H1 (cell line): ENCODE measurements at regions not wholly inside any gene's neighbourhood (a gene's known extent, or its start where the extent isn't known, plus 50 kb on each side); places are given as distances from the start of the nearest gene placed in this dataset.
"Not testable (repeated sequence)": the region's sequence is repeated elsewhere in the genome, so short reads cannot be mapped to it uniquely, and the experiment has no call there.

Experiments
- CTCF ChIA-PET: fragments of 300-600 bp; sonication (Branson Sonifier 250); formaldehyde crosslinking; loops from one replicate; lab custom pipeline; 2021; ENCODE audit not compliant: partially characterized antibody; lab: Charles Lee
- POLR2A ChIA-PET: fragments of 300-600 bp; sonication (Branson Sonifier 250); formaldehyde crosslinking; loops from one replicate; lab custom pipeline; 2021; ENCODE audit warnings: inconsistent platforms; ENCODE audit not compliant: partially characterized antibody; lab: Charles Lee
- DNase-seq, 2 experiments: peaks; one replicate each; pipeline versions ENCODE4 v3.0.0 to v3.0.0-alpha.2; 2010 to 2022; ENCODE audit warnings: low spot score in 2 of 2, low read depth in 1 of 2, mixed read lengths in 1 of 2
- FAIRE-seq: peaks from 2 replicates; lab custom pipeline; 2011; peaks lifted over from hg19 to GRCh38; lab: Jason Lieb, UNC
- H2AFZ ChIP-seq: 2 replicates; pipeline ENCODE4 v1.8.1; 2012; ENCODE audit warnings: low read length, inconsistent platforms
- H2AK5ac ChIP-seq: 2 replicates; pipeline ENCODE4 v1.6.1; 2013; ENCODE audit warnings: low read depth, low read length
- H2BK120ac ChIP-seq: replicated peaks from 2 replicates; pipeline ENCODE3; 2013; ENCODE audit warnings: low read depth, low read length, inconsistent platforms
- H2BK12ac ChIP-seq: 2 replicates; pipeline ENCODE4 v1.6.1; 2013; ENCODE audit warnings: low read depth, low read length
- H2BK15ac ChIP-seq: 2 replicates; pipeline ENCODE4 v1.6.1; 2013; ENCODE audit warnings: low read length
- H2BK20ac ChIP-seq: 2 replicates; pipeline ENCODE4 v1.6.1; 2013; ENCODE audit warnings: low read length
- H2BK5ac ChIP-seq: 2 replicates; pipeline ENCODE4 v1.6.1; 2013; ENCODE audit warnings: low read depth, low read length
- H3K14ac ChIP-seq: 2 replicates; pipeline ENCODE4 v1.6.1; 2013; ENCODE audit warnings: inconsistent platforms; ENCODE audit not compliant: insufficient read length
- H3K18ac ChIP-seq: 2 replicates; pipeline ENCODE4 v1.6.1; 2013; ENCODE audit warnings: low read length; ENCODE audit errors: extremely low read depth
- H3K23ac ChIP-seq: 2 replicates; pipeline ENCODE4 v1.6.1; 2013; ENCODE audit warnings: inconsistent platforms; ENCODE audit not compliant: insufficient read length
- H3K23me2 ChIP-seq: 2 replicates; pipeline ENCODE4 v1.6.1; 2013; ENCODE audit warnings: low read depth, low read length
- H3K27ac ChIP-seq: 2 replicates; pipeline ENCODE4 v1.6.1; 2011; ENCODE audit warnings: low read depth, low read length, inconsistent platforms
- H3K27me3 ChIP-seq, 4 experiments: replicated peaks in 1 of 4; 1 replicate in 1 of 4; 2 replicates in 3 of 4; pipeline versions ENCODE4 v1.6.1 to v1.8.1; 2011 to 2013; ENCODE audit warnings: low read length in 3 of 4, mild to moderate bottlenecking in 3 of 4, inconsistent platforms in 2 of 4, mixed read lengths in 2 of 4, moderate library complexity in 1 of 4; ENCODE audit not compliant: control insufficient read depth in 3 of 4, insufficient read depth in 3 of 4; ENCODE audit errors: extremely low read depth in 1 of 4
- H3K36me3 ChIP-seq, 4 experiments: 2 replicates each; pipeline versions ENCODE4 v1.6.1 to v1.8.1; 2011 to 2013; ENCODE audit warnings: mild to moderate bottlenecking in 4 of 4, low read length in 3 of 4, moderate library complexity in 2 of 4, control low read depth in 1 of 4, inconsistent platforms in 1 of 4; ENCODE audit not compliant: insufficient read depth in 4 of 4, control insufficient read depth in 2 of 4
- H3K4ac ChIP-seq: replicated peaks from 2 replicates; pipeline ENCODE3; 2013; ENCODE audit warnings: low read length, low read depth, mixed read lengths, inconsistent platforms; ENCODE audit not compliant: insufficient read length
- H3K4me1 ChIP-seq, 4 experiments: replicated peaks in 1 of 4; 1 replicate in 1 of 4; 2 replicates in 3 of 4; pipeline versions ENCODE4 v1.6.1 to v1.8.1; 2011 to 2013; ENCODE audit warnings: low read length in 3 of 4, inconsistent platforms in 2 of 4, mixed read lengths in 1 of 4; ENCODE audit not compliant: insufficient read depth in 4 of 4, control insufficient read depth in 3 of 4
- H3K4me2 ChIP-seq, 2 experiments: 2 replicates each; pipeline versions ENCODE4 v1.6.1 to v1.8.1; 2011 to 2013; ENCODE audit warnings: low read depth in 2 of 2, low read length in 2 of 2, control low read depth in 1 of 2, inconsistent platforms in 1 of 2, mild to moderate bottlenecking in 1 of 2; ENCODE audit not compliant: insufficient read depth in 1 of 2
- H3K4me3 ChIP-seq, 4 experiments: fragments of 200-600, 300-600 bp in 1 of 4; sonication (generic), shearing (Covaris generic), sonication (Bioruptor Twin) in 1 of 4; 2 replicates each; pipeline versions ENCODE4 v1.5.1 to v1.8.1; 2011 to 2016; ENCODE audit warnings: low read length in 4 of 4, low read depth in 3 of 4, control low read depth in 2 of 4, inconsistent platforms in 2 of 4, mild to moderate bottlenecking in 2 of 4, mixed read lengths in 1 of 4, moderate library complexity in 1 of 4; ENCODE audit not compliant: insufficient read depth in 2 of 4; ENCODE audit errors: extremely low read depth in 1 of 4
- H3K56ac ChIP-seq: replicated peaks from 2 replicates; pipeline ENCODE3; 2013; ENCODE audit warnings: low read depth, mild to moderate bottlenecking, mixed read lengths, low read length, inconsistent platforms; ENCODE audit not compliant: insufficient read length
- H3K79me1 ChIP-seq: 2 replicates; pipeline ENCODE4 v1.6.1; 2013; ENCODE audit warnings: low read depth, low read length, control low read depth
- H3K79me2 ChIP-seq, 2 experiments: 2 replicates each; pipeline versions ENCODE4 v1.6.1 to v1.8.1; 2012 to 2013; ENCODE audit warnings: low read length in 2 of 2, mild to moderate bottlenecking in 2 of 2, inconsistent platforms in 1 of 2; ENCODE audit not compliant: insufficient read depth in 2 of 2, control insufficient read depth in 1 of 2
- H3K9ac ChIP-seq, 4 experiments: replicated peaks in 1 of 4; 1 replicate in 1 of 4; 2 replicates in 3 of 4; pipeline versions ENCODE4 v1.6.1 to v1.8.1; 2011 to 2013; ENCODE audit warnings: low read depth in 3 of 4, low read length in 3 of 4, control low read depth in 2 of 4, mild to moderate bottlenecking in 2 of 4, moderate library complexity in 2 of 4, inconsistent platforms in 1 of 4; ENCODE audit errors: extremely low read depth in 1 of 4
- H3K9me3 ChIP-seq, 2 experiments: 2 replicates each; pipeline versions ENCODE4 v1.6.1 to v1.8.1; 2012 to 2013; ENCODE audit warnings: mild to moderate bottlenecking in 2 of 2, moderate library complexity in 2 of 2, control low read depth in 1 of 2, inconsistent platforms in 1 of 2, low read depth in 1 of 2, low read length in 1 of 2, mixed read lengths in 1 of 2; ENCODE audit not compliant: insufficient read depth in 2 of 2
- H4K20me1 ChIP-seq, 2 experiments: replicated peaks in 1 of 2; 2 replicates each; pipeline versions ENCODE3 to v1.8.1; 2011 to 2013; ENCODE audit warnings: inconsistent platforms in 2 of 2, low read length in 2 of 2, mild to moderate bottlenecking in 1 of 2; ENCODE audit not compliant: insufficient read depth in 2 of 2, control insufficient read depth in 1 of 2
- H4K5ac ChIP-seq: 2 replicates; pipeline ENCODE4 v1.6.1; 2013; ENCODE audit warnings: low read length, low read depth, mixed read lengths, inconsistent platforms; ENCODE audit not compliant: insufficient read length
- H4K8ac ChIP-seq: 2 replicates; pipeline ENCODE4 v1.8.0; 2013; ENCODE audit warnings: mild to moderate bottlenecking, moderate library complexity, low read length, inconsistent platforms; ENCODE audit not compliant: insufficient read depth; ENCODE audit errors: extremely low read depth
- H4K91ac ChIP-seq: replicated peaks from 2 replicates; pipeline ENCODE3; 2013; ENCODE audit warnings: low read length, mixed read lengths, inconsistent platforms; ENCODE audit not compliant: insufficient read length
- WGBS, 2 experiments: shearing (Covaris generic) in 1 of 2; methylation state at CpG; one replicate each; pipeline versions ENCODE4 v1.1.6 to v1.1.7; 2013 to 2015; ENCODE audit warnings: low lambda C conversion rate in 2 of 2, mixed read lengths in 2 of 2, inconsistent platforms in 1 of 2, low coverage in 1 of 2, missing lambda C conversion rate in 1 of 2; ENCODE audit not compliant: insufficient replicate concordance in 2 of 2, insufficient coverage in 1 of 2, insufficient read length in 1 of 2; ENCODE audit errors: extremely low coverage in 1 of 2, missing lambda C conversion rate in 1 of 2; 5-methylcytosine and 5-hydroxymethylcytosine counted together

- H2BK12ac ChIP-seq, H3K27ac ChIP-seq, CTCF ChIA-PET, H3K79me1 ChIP-seq, H3K14ac ChIP-seq, FAIRE-seq, POLR2A ChIA-PET, H4K8ac ChIP-seq, H3K18ac ChIP-seq, H3K4me2 ChIP-seq, H3K9me3 ChIP-seq, H4K91ac ChIP-seq, DNase-seq, H3K9ac ChIP-seq, H3K4ac ChIP-seq, H3K4me3 ChIP-seq, H2AK5ac ChIP-seq, H2BK5ac ChIP-seq, H3K4me1 ChIP-seq, H2BK20ac ChIP-seq, H2BK15ac ChIP-seq, H3K36me3 ChIP-seq, H2AFZ ChIP-seq, H4K5ac ChIP-seq, H3K56ac ChIP-seq, H4K20me1 ChIP-seq, H2BK120ac ChIP-seq, H3K23me2 ChIP-seq, H3K79me2 ChIP-seq, H3K23ac ChIP-seq, H3K27me3 ChIP-seq: not testable (repeated sequence)
- WGBS, 2 experiments = 95% methylated on average over 1 of the region's 1 CpG; no CpG with 5 or more reads in 1 of the 2 experiments
Measured at GRCh38 chr9:41059603-41060002, 68.9 kb downstream of the FOXD4L6 start.

GRCh38 chr9:41053666-41054363 is 74.7 kb downstream of the FOXD4L6 start:
- H3K14ac ChIP-seq, DNase-seq, H2BK12ac ChIP-seq, H2BK15ac ChIP-seq, H2BK20ac ChIP-seq, H3K18ac ChIP-seq, POLR2A ChIA-PET, H4K5ac ChIP-seq, H3K9ac ChIP-seq, H2AFZ ChIP-seq, H3K23ac ChIP-seq, CTCF ChIA-PET, H2BK5ac ChIP-seq, H3K27ac ChIP-seq, H3K4me2 ChIP-seq, H3K56ac ChIP-seq, H3K4ac ChIP-seq, H3K36me3 ChIP-seq, H4K8ac ChIP-seq, H4K91ac ChIP-seq, H2BK120ac ChIP-seq, H3K4me3 ChIP-seq, H3K23me2 ChIP-seq, H3K27me3 ChIP-seq, H3K9me3 ChIP-seq, H4K20me1 ChIP-seq, FAIRE-seq, H3K79me2 ChIP-seq, H3K79me1 ChIP-seq, H3K4me1 ChIP-seq, H2AK5ac ChIP-seq: not testable (repeated sequence)
- 65% methylated on average over 3 of the region's 4 CpGs; no CpG with 5 or more reads in 1 of the 2 experiments for whole genome bisulfite sequencing, 2 experiments
